ENCODE measurements at regions not wholly inside any gene's neighbourhood (a gene's known extent, or its start where the extent isn't known, plus 50 kb on each side); places are given as distances from the start of the nearest gene placed in this dataset.
"Not testable (repeated sequence)": the region's sequence is repeated elsewhere in the genome, so short reads cannot be mapped to it uniquely, and the experiment has no call there.

- no peak for DNase-seq
- 63 to 67% methylated on average over 4 of the region's 4 CpGs for WGBS, 2 donors
These were observed 430.7 kb downstream of the HS3ST3B1 start for GRCh38 chr17:14731591-14731990.

GRCh38 chr17:14730821-14731220 is 429.9 kb downstream of the HS3ST3B1 start:
- TF ChIP-seq POLR2A (IDR thresholded peaks at IDR 0.05) (no peak), CTCF (IDR thresholded peaks at IDR 0.05) (no peak)
- Histone ChIP-seq H3K27me3 (no peaks in the 10 kb centered on the region), H3K4me3 (replicated peaks in 1 of 3) (no peak overlapping the region), H3K4me1 (no peaks in the 10 kb centered on the region), H3K36me3 (no peaks in the 10 kb centered on the region), H3K9me3 (no peaks in the 10 kb centered on the region), H3K27ac (no peak overlapping the region)
- DNase-seq = no peak
- WGBS, 2 donors = 95 to 100% methylated on average over 2 of the region's 2 CpGs
- intact Hi-C loops (cut with DNase I) = no loop called here

More at GRCh38 chr17:14731591-14731990, 430.7 kb downstream of the HS3ST3B1 start:
- Histone ChIP-seq H3K27me3 (no peaks in the 10 kb centered on the region), H3K4me3 (replicated peaks in 1 of 3) (no peak overlapping the region), H3K27ac (no peak overlapping the region), H3K9me3 (no peaks in the 10 kb centered on the region), H3K36me3 (no peaks in the 10 kb centered on the region), H3K4me1 (no peaks in the 10 kb centered on the region)
- no peak for TF ChIP-seq POLR2A (IDR thresholded peaks at IDR 0.05)
- no peak for TF ChIP-seq CTCF (IDR thresholded peaks at IDR 0.05)
- intact Hi-C loops (cut with DNase I) = no loop called here

- intact Hi-C loops (cut with DNase I) = no loop called here
- TF ChIP-seq POLR2A (IDR thresholded peaks at IDR 0.05) = no peak
- no peak for TF ChIP-seq CTCF (IDR thresholded peaks at IDR 0.05)
- H3K4me3 ChIP-seq (replicated peaks in 1 of 3) = no peak overlapping the region
- no peaks in the 10 kb centered on the region for H3K36me3 ChIP-seq
- no peaks in the 10 kb centered on the region for H3K4me1 ChIP-seq
- no peak for DNase-seq
- 83 to 85% methylated on average over 4 of the region's 4 CpGs for WGBS, 2 donors
- no peaks in the 10 kb centered on the region for H3K27me3 ChIP-seq
- no peaks in the 10 kb centered on the region for H3K9me3 ChIP-seq
- no peak overlapping the region for H3K27ac ChIP-seq
These were observed 424.8 kb downstream of the HS3ST3B1 start for GRCh38 chr17:14725729-14726128.

GRCh38 chr17:14724770-14725169 is 423.9 kb downstream of the HS3ST3B1 start:
- intact Hi-C loops (cut with DNase I) = no loop called here
- DNase-seq = no peak

GRCh38 chr17:14723349-14723748 is 422.5 kb downstream of the HS3ST3B1 start:
- not testable (repeated sequence) for H3K4me1 ChIP-seq

More at GRCh38 chr17:14724770-14725169, 423.9 kb downstream of the HS3ST3B1 start:
- no peaks in the 10 kb centered on the region for H3K36me3 ChIP-seq
- H3K9me3 ChIP-seq = no peaks in the 10 kb centered on the region
- WGBS, 2 donors = 86 to 90% methylated on average over 2 of the region's 2 CpGs
- TF ChIP-seq POLR2A (IDR thresholded peaks at IDR 0.05) = no peak
- no peak for TF ChIP-seq CTCF (IDR thresholded peaks at IDR 0.05)
- H3K4me1 ChIP-seq = no peaks in the 10 kb centered on the region
- H3K27me3 ChIP-seq = no peaks in the 10 kb centered on the region
- no peak overlapping the region for H3K27ac ChIP-seq
- no peak overlapping the region for H3K4me3 ChIP-seq (replicated peaks in 1 of 3)

GRCh38 chr17:14719942-14720341 is 419.1 kb downstream of the HS3ST3B1 start:
- H3K36me3 ChIP-seq = no peaks in the 10 kb centered on the region
- DNase-seq = no peak
- WGBS, 2 donors = 90% methylated on average over 3 of the region's 3 CpGs
- no peak overlapping the region for H3K27ac ChIP-seq
- intact Hi-C loops (cut with DNase I) = no loop called here
- no peaks in the 10 kb centered on the region for H3K9me3 ChIP-seq
- H3K4me1 ChIP-seq = no peaks in the 10 kb centered on the region
- H3K4me3 ChIP-seq (replicated peaks in 1 of 3) = no peak overlapping the region
- H3K27me3 ChIP-seq = no peaks in the 10 kb centered on the region
- TF ChIP-seq POLR2A (IDR thresholded peaks at IDR 0.05) = no peak
- TF ChIP-seq CTCF (IDR thresholded peaks at IDR 0.05) = no peak

More at GRCh38 chr17:14723349-14723748, 422.5 kb downstream of the HS3ST3B1 start:
- H3K9me3 ChIP-seq; intact Hi-C loops (cut with DNase I); DNase-seq; H3K4me3 ChIP-seq (replicated peaks in 1 of 3); H3K27ac ChIP-seq; H3K36me3 ChIP-seq; H3K27me3 ChIP-seq: not testable (repeated sequence)
- WGBS, 2 donors = 92 to 95% methylated on average over 1 of the region's 1 CpG
